ENCODE measurements at regions not wholly inside any gene's neighbourhood (a gene's known extent, or its start where the extent isn't known, plus 50 kb on each side); places are given as distances from the start of the nearest gene placed in this dataset.
"Not testable (repeated sequence)": the region's sequence is repeated elsewhere in the genome, so short reads cannot be mapped to it uniquely, and the experiment has no call there.

DNA sequence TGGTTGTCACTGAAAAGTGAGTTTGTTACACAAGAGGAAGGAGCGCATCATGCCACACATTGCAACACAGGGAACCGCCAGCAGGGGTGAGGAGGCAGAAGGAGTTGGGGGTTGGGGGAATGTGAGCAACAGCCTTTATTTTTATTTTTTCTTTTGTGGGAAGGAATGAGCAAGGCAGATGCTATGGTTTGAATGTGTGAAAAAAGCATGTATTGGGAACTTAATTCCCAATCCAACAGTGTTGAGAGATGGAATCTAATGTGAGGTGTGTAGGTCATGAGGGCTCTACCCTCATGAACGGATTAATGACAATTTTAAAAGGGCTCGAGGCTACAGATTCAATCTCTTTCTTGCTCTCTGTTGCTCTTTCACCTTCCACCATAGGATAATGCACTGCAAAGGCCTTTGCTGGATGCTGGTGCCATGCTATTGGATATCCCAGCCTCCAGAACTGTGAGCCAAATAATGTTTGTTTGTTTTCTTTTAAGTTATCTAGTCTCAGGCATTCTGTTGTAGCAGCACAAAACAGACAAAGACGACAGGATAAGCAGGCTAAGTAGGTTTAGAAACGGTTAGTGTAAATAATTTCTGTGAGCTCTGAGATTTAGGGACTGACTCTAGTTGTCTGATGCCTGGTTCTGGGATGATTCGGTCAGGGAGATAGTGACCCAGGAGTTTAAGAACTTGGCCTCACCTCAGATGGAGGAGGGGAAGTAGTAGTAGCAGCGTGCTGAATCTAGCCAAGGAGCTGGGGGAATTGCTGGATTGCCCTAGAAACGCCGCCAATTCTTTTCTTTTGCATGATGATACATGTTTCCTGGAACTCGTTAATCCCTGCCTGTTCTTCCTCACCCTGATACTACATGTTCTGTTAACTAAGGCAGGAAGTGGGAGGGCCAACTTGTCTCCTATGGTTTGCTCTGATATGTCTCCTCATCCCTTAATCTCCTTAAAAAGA lies 156.6 kb upstream of the CTSO start:
- DNase-seq, result no peak

DNA sequence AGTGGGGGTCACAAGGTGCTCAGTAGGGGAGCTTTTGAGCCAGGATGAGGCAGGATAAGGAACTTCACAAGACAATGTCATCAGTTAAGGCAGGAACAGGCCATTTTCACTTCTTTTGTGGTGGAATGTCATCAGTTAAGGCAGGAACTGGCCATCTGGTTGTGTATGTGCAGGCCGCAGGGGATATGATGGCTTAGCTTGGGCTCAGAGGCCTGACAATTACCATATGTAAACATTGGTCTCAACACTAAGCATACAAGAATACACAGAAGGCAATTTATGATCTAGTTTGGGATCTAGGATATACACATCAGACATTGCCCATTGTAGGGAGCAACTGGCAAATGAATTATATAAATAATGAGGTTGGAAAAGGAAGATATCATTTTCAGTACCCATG lies 155.4 kb upstream of the CTSO start:
- not testable (repeated sequence) for DNase-seq

- DNase-seq, result no peak
Observed at GRCh38 chr4:156103311-156103710, 149.6 kb upstream of the CTSO start.

DNA sequence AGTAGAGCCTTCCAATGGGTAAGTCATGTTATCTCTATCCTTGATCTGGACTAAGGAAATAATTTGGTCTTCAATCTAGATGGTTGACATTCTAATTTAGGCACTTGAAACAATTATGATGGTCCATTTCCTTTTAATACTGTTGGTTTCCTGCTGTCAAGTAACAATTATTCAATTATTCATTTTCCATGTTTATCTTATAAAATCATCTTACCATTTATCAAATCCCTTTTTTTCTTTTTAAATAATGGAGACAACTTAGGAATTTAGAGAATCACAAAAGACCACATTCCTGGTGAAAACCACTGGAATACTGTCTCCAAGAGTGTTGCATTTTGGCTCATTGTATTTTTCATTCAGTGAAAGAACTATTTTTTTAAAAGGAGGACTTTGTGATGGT lies 148.7 kb upstream of the CTSO start:
- no peak for DNase-seq

DNA sequence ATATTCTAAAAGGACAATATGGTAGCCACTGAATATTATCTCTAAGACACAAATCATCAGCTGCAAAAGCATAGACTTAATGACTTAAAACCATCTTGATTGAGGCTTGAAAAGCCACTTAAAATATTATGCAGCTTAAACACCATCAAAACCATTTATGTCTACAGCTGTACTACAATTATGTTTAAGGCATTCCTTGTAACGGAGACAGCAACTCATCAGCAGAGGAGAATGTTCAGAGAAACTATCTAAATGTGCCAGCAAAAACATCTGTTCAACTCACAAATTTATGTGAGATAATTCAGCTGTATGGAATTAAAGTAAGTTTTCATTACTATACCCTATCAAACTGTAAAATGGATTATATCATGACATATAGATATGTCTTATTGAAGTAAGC lies 147.9 kb upstream of the CTSO start:
- DNase-seq, result no peak

DNA sequence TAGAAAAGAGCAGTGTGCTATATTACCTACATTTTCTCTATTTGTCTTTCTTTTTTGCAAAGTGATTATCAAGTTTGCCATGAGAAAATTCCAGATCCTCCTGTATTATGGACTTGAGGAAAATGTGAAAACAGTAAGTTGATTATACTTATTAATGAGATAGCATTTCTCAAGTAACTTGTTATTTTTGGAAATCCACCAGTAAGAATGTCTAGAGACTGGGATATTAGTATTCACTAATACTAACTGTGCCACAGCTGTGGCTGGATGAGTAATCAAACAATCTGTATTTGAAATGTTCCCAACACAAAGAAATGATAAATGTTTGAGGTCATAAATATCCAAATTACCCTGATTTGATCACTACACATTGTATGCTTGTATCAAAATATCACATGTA lies 147.0 kb upstream of the CTSO start:
- no peak for DNase-seq

DNA sequence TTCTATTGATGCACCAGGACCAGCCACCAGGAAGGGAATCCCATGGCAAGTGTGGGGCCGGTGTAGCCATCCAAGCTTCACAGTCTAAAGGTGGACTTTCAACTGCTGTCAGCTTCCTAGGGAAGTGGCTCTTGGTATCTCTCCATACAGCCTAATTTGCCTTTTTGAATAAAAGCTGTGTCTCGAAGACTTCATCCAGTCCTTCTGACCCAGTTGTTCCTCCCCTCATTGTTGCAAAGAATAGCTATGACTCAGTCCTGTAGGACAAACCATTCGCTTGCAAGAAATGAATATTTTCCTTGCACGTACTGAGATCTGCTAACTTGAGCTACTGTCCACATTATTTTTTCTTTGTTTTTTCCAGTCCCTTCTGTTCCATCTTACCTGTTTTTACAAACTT lies 145.1 kb upstream of the CTSO start:
- DNase-seq, result no peak

DNA sequence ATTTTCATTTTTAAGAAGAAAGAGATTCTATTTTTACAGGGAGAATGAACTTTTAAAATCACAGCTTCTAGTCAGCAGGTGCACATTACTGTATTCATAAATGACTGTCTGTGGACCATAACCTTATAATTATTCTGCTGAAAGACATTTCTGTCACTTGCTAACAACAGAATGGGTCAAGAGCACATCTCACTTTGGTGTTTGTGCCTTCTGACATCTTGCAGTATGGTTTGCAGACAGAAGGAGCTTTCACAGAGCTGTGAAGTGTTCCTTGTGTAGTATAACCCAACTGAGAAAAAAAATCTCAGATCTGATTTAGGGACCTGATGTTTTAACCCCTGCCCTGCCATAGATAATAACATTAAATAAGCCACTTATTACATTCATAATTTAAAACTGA lies 131.4 kb upstream of the CTSO start:
- no peak for DNase-seq

DNA sequence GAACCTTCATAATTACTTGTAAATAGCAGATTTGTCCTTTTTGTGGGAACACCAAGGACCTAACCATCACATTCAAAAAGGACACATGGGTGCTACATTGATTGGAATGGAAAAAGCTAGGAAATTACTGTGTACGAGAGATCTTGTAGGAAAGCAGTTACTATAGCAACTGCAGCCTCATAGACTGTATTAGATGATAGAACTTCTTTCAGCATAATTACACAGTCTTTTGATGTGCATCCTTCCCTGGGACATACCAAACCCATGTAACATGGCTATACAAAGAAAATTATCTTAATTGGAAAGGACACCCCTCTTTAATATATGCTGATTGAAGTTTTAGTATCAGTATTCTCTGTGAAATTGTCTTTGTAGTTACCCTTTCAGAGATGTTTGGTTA lies 130.7 kb upstream of the CTSO start:
- peak in 2 of 58 donors; percentile 10 to 14 for DNase-seq

DNA sequence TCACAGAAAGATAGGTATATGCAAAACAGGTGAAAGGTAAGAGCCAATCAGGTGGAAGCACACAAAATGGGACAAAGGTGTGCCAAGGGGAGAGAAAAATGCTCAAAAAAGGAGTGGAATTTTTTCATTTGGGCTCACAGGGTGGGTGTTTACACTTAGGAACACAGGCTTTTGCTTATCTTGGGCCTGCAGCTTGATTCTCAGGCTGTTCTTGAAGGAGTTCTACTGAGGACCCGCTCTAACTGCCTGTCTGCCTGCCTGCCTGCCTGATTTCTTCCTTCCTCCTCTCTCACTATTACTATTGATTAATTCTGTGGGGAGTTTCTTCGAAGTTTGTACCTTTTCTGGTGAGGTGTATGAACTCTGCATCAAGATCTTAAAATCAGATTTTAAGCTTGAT lies 120.3 kb upstream of the CTSO start:
- DNase-seq, result no peak

DNA sequence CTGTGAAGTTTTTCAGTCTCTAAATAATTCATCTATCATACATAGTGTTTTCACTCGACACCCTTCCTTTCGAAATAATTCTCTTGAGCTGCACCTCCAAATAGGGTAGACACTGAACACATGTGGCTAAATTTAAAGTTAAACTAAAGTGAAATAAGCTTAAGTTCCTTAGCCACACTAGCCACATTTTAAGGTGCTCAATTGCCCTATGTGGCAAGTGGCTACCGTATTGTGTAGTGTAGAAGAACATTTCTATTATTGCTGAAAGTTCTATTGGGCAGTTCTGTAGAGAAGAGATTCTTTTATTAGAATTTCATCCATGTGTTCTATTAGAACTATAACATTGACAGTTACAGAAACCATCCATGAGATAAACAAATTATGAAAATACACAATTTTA lies 107.0 kb upstream of the CTSO start:
- DNase-seq, result no peak

GRCh38 chr4:156053174-156053573 lies 99.5 kb upstream of the CTSO start:
- no peak for DNase-seq

DNA sequence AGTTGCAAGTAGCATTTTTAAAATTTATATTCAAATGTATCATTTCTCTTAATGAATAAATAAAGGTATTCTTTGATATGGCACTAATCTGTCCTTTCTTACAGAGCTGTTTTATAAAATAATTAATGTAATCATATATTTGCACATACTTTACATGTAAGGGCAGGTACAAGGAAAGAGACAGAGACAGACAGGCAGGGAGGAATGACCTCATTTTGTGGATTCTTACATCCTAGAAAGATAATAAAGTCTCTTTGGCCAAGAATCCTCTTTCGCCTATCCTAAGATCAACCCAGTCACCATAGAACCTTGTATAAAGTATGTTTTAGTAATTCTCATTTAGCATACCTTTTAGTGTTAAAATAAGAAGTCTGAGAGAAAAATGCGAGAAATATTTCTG lies 98.5 kb upstream of the CTSO start:
- no peak for DNase-seq

DNA sequence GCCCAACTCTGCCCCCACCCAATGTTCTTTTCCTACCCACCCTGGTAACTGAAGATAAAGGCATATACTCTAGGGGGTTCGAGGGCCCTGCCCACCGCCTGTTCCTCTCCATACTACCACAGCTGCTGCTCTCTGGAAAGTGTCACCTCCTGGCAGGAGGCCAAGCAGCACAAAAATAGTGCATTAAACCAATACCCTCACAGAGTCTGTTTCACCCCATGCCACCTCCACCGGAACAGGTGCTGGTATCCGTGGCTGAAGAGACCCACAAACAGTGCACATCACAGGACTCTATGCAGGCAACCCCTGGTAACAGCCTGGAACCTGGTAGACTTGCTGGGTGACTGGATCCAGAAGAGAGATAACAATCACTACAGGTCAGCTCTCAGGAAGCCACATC lies 85.1 kb upstream of the CTSO start:
- DNase-seq, result no peak

DNA sequence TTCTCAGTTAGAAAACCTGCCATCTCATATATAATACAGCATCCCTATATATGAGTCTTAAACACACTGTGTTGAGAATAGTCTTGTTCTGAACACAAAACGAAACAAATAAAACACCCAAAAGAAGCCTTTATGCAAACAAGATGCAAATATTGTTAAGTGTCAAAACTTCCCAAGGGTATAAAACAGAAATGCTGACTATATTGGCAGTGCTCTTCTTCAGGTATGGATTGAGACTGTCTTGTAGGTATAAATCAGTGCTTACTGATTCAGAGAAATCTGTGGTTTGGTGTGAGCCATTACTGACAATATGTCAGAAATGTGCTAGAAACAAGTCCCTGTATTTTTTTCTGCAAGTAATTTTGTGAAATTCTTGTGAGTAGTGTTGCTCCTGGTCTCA lies 82.8 kb upstream of the CTSO start:
- no peak for DNase-seq

DNA sequence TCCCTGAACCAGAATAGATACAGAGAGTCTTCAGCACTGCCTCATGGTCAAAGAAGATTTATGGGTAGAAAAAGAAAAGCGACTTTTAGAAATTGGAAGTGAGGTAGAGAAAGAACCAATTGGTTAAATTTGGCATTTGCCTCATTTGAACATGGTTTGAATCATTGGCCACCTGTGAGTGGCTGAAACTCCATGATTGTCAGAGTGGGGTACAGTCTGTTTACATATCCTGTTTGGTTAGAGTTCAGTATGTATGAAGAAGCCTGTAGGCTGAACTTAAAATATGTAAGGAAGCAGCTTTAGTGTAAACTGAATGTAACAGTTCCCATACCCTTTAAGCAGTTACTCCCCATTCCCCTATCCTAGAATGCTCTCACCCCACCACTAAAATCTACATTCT lies 76.0 kb upstream of the CTSO start:
- no peak for DNase-seq

GRCh38 chr4:156021298-156021697 lies 67.6 kb upstream of the CTSO start:
- DNase-seq, result no peak

- no peak for DNase-seq
Observed at GRCh38 chr4:156019246-156019645, 65.6 kb upstream of the CTSO start.

DNA sequence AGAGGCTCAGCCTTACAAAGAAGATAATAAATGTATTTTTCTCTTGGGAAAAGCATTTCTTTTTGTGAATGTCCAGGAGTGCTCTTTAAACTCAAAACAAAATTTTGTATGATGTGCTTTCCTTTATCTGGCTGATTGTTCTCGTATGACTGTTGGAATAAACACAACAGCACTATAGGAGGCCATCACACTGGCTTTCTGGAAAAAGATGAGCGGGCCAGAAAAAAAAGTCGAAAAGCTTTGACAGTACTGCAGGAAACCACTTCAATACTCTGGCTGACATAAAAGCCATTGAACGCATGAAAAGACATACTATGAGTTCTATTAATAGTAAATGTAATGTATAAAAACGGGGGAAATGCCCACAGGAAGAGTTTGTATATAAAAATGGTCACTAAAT lies 64.7 kb upstream of the CTSO start:
- DNase-seq, result no peak

- no peak for DNase-seq
Observed at GRCh38 chr4:156015781-156016180, 62.1 kb upstream of the CTSO start.

DNA sequence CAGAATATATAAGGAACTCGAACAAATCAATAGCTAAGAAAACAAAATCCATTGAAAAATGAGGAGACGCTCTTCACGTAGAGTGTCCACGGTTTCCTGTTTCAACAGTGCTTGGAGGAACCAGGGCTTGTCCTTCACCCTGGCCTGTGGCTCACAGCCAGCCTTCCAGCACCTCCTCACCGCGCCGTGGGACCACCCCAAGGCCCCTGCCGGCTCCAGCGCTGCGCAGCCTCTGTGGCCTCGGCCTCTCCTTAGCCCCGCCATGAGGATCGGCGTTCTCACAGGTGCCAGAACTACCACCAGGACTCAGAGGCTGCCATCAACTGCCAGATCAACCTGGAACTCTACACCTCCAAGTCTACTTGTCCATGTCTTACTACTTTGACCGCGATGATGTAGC lies 52.5 kb upstream of the CTSO start:
- no peak for DNase-seq
